ENCODE measurements at regions not wholly inside any gene's neighbourhood (a gene's known extent, or its start where the extent isn't known, plus 50 kb on each side); places are given as distances from the start of the nearest gene placed in this dataset.

GRCh38 chr13:74886502-74886901 is 595.5 kb downstream of the TBC1D4 start:
- H3K36me3 ChIP-seq = no peaks in the 10 kb centered on the region
- intact Hi-C loops (cut with DNase I) = no loop called here
- WGBS, 2 donors = 43 to 50% methylated on average over 3 of the region's 3 CpGs
- H3K4me3 ChIP-seq (replicated peaks in 1 of 3) = no peak overlapping the region
- no peaks in the 10 kb centered on the region for H3K9me3 ChIP-seq
- H3K27ac ChIP-seq = no peak overlapping the region
- no peaks in the 10 kb centered on the region for H3K4me1 ChIP-seq
- TF ChIP-seq, protein P1, sequence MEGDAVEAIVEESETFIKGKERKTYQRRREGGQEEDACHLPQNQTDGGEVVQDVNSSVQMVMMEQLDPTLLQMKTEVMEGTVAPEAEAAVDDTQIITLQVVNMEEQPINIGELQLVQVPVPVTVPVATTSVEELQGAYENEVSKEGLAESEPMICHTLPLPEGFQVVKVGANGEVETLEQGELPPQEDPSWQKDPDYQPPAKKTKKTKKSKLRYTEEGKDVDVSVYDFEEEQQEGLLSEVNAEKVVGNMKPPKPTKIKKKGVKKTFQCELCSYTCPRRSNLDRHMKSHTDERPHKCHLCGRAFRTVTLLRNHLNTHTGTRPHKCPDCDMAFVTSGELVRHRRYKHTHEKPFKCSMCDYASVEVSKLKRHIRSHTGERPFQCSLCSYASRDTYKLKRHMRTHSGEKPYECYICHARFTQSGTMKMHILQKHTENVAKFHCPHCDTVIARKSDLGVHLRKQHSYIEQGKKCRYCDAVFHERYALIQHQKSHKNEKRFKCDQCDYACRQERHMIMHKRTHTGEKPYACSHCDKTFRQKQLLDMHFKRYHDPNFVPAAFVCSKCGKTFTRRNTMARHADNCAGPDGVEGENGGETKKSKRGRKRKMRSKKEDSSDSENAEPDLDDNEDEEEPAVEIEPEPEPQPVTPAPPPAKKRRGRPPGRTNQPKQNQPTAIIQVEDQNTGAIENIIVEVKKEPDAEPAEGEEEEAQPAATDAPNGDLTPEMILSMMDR (IDR thresholded peaks at IDR 0.05) = no peak
- TF ChIP-seq POLR2A (IDR thresholded peaks at IDR 0.05) = no peak
- no peaks in the 10 kb centered on the region for H3K27me3 ChIP-seq
- no peak for DNase-seq

DNA sequence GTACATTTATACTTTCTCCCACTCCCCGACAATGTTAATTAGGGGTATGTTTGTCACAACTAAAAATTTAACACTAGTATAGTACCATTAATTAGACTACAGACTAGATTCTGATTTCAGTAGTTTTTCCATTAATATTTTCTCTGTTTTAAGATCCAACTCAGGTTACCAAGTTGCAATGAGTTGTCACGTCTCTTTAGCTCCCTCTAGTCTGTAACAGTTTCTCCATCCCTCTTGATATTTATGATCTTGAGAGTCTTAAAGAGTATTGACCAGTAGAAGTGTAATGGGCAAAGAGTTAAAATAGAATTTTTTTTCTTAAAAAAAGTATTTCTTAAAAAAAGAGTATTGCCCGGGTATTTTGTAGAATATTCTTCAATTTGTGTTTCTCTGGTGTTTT is 598.1 kb downstream of the TBC1D4 start:
- Histone ChIP-seq H3K9me3 (no peaks in the 10 kb centered on the region), H3K36me3 (no peaks in the 10 kb centered on the region), H3K4me3 (replicated peaks in 1 of 3) (no peak overlapping the region), H3K27ac (no peak overlapping the region), H3K4me1 (no peaks in the 10 kb centered on the region), H3K27me3 (no peaks in the 10 kb centered on the region)
- no peak for DNase-seq
- TF ChIP-seq, protein P1 (IDR thresholded peaks at IDR 0.05) = no peak
- TF ChIP-seq POLR2A (IDR thresholded peaks at IDR 0.05) = no peak
- WGBS, 2 donors = 77 to 89% methylated on average over 3 of the region's 3 CpGs
- intact Hi-C loops (cut with DNase I) = no loop called here

- intact Hi-C loops (cut with DNase I) = no loop called here
- Histone ChIP-seq H3K36me3 (no peaks in the 10 kb centered on the region), H3K4me1 (no peaks in the 10 kb centered on the region), H3K4me3 (replicated peaks in 1 of 3) (no peak overlapping the region), H3K27ac (no peak overlapping the region), H3K9me3 (no peaks in the 10 kb centered on the region), H3K27me3 (no peaks in the 10 kb centered on the region)
- DNase-seq = no peak
- TF ChIP-seq, protein P1 (IDR thresholded peaks at IDR 0.05) = no peak
- no peak for TF ChIP-seq POLR2A (IDR thresholded peaks at IDR 0.05)
These were observed 610.4 kb downstream of the TBC1D4 start for GRCh38 chr13:74871369-74872070.

DNA sequence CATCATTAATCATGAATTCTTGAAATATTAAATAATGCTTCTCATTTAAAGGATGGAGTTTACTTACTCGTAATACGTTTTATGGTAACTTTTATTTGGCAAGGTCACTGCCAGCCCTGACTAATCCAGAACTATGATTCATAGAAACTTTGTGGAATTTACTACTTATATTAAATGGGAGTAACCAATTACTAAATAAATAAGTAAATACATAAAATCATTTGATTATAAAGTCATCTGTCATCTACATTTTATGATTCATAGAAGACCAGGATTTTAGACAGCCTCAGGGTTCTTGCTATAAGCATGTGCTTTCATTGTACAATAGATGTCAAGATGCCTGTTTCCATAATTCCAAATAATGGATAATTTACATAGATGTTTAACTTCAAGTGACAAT is 611.1 kb downstream of the TBC1D4 start:
- no peaks in the 10 kb centered on the region for H3K36me3 ChIP-seq
- H3K27me3 ChIP-seq = no peaks in the 10 kb centered on the region
- intact Hi-C loops (cut with DNase I) = no loop called here
- H3K27ac ChIP-seq = no peak overlapping the region
- DNase-seq = no peak
- H3K4me3 ChIP-seq (replicated peaks in 1 of 3) = no peak overlapping the region
- no peaks in the 10 kb centered on the region for H3K4me1 ChIP-seq
- TF ChIP-seq, protein P1 (IDR thresholded peaks at IDR 0.05) = no peak
- no peak for TF ChIP-seq POLR2A (IDR thresholded peaks at IDR 0.05)
- no peaks in the 10 kb centered on the region for H3K9me3 ChIP-seq
- whole genome bisulfite sequencing, 2 donors = 91% methylated on average over 2 of the region's 2 CpGs

GRCh38 chr13:74869846-74870245 is 612.1 kb downstream of the TBC1D4 start:
- intact Hi-C loops (cut with DNase I) = no loop called here
- no peak for DNase-seq
- TF ChIP-seq, protein P1 (IDR thresholded peaks at IDR 0.05) = no peak
- no peak for TF ChIP-seq POLR2A (IDR thresholded peaks at IDR 0.05)
- H3K4me1 ChIP-seq = no peaks in the 10 kb centered on the region
- 89 to 90% methylated on average over 2 of the region's 2 CpGs for WGBS, 2 donors
- H3K4me3 ChIP-seq (replicated peaks in 1 of 3) = no peak overlapping the region
- no peaks in the 10 kb centered on the region for H3K36me3 ChIP-seq
- H3K27me3 ChIP-seq = no peaks in the 10 kb centered on the region
- H3K27ac ChIP-seq = no peak overlapping the region
- no peaks in the 10 kb centered on the region for H3K9me3 ChIP-seq
